Gastrocnemius medialis (tissue), 4 donors: ENCODE measurements at regions not wholly inside any gene's neighbourhood (a gene's known extent, or its start where the extent isn't known, plus 50 kb on each side); places are given as distances from the start of the nearest gene placed in this dataset.

Source experiments
- ATAC-seq, 2 donors: fragments of 150-250 bp; one replicate each; pipeline ENCODE4 v1.9.1; 2016
- DNase-seq, 2 donors: peaks; one replicate each; pipeline ENCODE4 v3.0.0-alpha.2; 2019
- H3K27ac ChIP-seq, 4 donors: fragments of 200-600 bp; sonication (generic); 1 replicate in 1 of 4; 2 replicates in 3 of 4; pipeline ENCODE4 v1.5.1; 2016 to 2018; ENCODE audit warnings: mild to moderate bottlenecking in 2 of 4, moderate library complexity in 1 of 4
- H3K27me3 ChIP-seq, 3 donors: fragments of 200-600 bp; sonication (generic) in 2 of 3; 1 replicate in 1 of 3; 2 replicates in 2 of 3; pipeline versions ENCODE4 v1.5.1 to v1.6.0; 2016 to 2019; ENCODE audit warnings: mild to moderate bottlenecking in 1 of 3, moderate library complexity in 1 of 3
- H3K36me3 ChIP-seq, 2 donors: fragments of 200-600 bp; sonication (generic) in 1 of 2; one replicate each; pipeline ENCODE4 v1.5.1; 2017 to 2018
- H3K4me1 ChIP-seq, 2 donors: fragments of 200-600 bp; sonication (generic) in 1 of 2; one replicate each; pipeline ENCODE4 v1.5.1; 2016 to 2017; ENCODE audit warnings: mild to moderate bottlenecking in 2 of 2
- H3K4me3 ChIP-seq, 4 donors: fragments of 200-600 bp; sonication (generic) in 3 of 4; 1 replicate in 1 of 4; 2 replicates in 3 of 4; pipeline ENCODE4 v1.5.1; 2016 to 2019; ENCODE audit warnings: mild to moderate bottlenecking in 2 of 4
- H3K9me3 ChIP-seq, 3 donors: fragments of 200-600 bp; sonication (generic) in 2 of 3; 1 replicate in 1 of 3; 2 replicates in 2 of 3; pipeline ENCODE4 v1.5.1; 2016 to 2019
- CTCF ChIP-seq, 5 experiments: fragments of 450-650 bp in 3 of 5; fragments of 200-600 bp in 2 of 5; sonication (generic) in 2 of 5; IDR thresholded peaks in 4 of 5; conservative IDR thresholded peaks in 1 of 5; 1 replicate in 4 of 5; 2 replicates in 1 of 5; pipeline ENCODE4 v1.5.1; 2016 to 2019; ENCODE audit warnings: antibody characterized with exemption in 5 of 5, mild to moderate bottlenecking in 3 of 5, moderate library complexity in 3 of 5
- POLR2A ChIP-seq, 2 donors: fragments of 450-650 bp; IDR thresholded peaks; one replicate each; pipeline ENCODE4 v1.6.1; 2017; ENCODE audit warnings: antibody characterized with exemption in 2 of 2, mild to moderate bottlenecking in 2 of 2, moderate library complexity in 2 of 2
- in situ Hi-C, 4 donors: fragments of 200-750 bp; cut with MboI; loops; one replicate each; pipeline versions ENCODE4 v1.15.0 to v1.8.0; 2017; ENCODE audit warnings: low sequenced_read_pairs in 4 of 4
- intact Hi-C: fragments of 100-400 bp; cut with DNase I; formaldehyde crosslinking; loops from one replicate; pipeline ENCODE4 v1.15.1; 2023; ENCODE audit warnings: low total_unique reads

- H3K36me3 ChIP-seq: no peaks in the 10 kb centered on the region
- intact Hi-C loops (no loop called here), in situ Hi-C loops (no loop called here)
- no peak for ATAC-seq
- H3K27me3 ChIP-seq: no peaks in the 10 kb centered on the region
- no peaks in the 10 kb centered on the region for H3K9me3 ChIP-seq
- no peak for TF ChIP-seq CTCF (IDR thresholded peaks at IDR 0.05 in 4 of 5, conservative IDR thresholded peaks at IDR 0.05 in 1 of 5)
- no peak for TF ChIP-seq POLR2A (IDR thresholded peaks at IDR 0.05)
- no peak overlapping the region for H3K4me3 ChIP-seq
- H3K4me1 ChIP-seq: no peaks in the 10 kb centered on the region
- no peak overlapping the region for H3K27ac ChIP-seq
- DNase-seq: no peak
These were observed 821.6 kb downstream of the PDCD6IP start for GRCh38 chr3:34619990-34620389.

DNA sequence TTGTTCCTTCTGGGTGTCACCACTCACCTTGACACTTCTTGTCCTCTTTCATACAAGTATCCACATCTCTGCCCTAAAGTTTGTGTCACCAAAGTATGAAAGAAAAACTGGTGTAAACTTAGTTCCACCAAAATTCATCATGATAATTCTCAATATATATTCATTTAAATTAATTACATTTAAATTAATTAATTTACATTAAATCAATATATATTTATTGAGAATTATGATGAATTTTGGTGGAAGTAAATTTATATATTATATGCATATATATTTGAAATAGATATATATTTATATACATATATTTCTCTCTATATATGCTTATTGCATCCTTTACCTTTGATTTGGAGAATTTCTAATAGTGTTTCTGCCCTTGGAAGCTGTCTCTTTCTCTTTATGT, 828.3 kb downstream of the PDCD6IP start:
- TF ChIP-seq CTCF (IDR thresholded peaks at IDR 0.05 in 4 of 5, conservative IDR thresholded peaks at IDR 0.05 in 1 of 5): no peak
- no peak for TF ChIP-seq POLR2A (IDR thresholded peaks at IDR 0.05)
- H3K36me3 ChIP-seq: no peaks in the 10 kb centered on the region
- in situ Hi-C loops (no loop called here), intact Hi-C loops (no loop called here)
- no peaks in the 10 kb centered on the region for H3K27me3 ChIP-seq
- DNase-seq (no peak), ATAC-seq (no peak)
- H3K27ac ChIP-seq: no peak overlapping the region
- H3K9me3 ChIP-seq: no peaks in the 10 kb centered on the region
- no peaks in the 10 kb centered on the region for H3K4me1 ChIP-seq
- H3K4me3 ChIP-seq: no peak overlapping the region

- in situ Hi-C loops: no loop called here
- Histone ChIP-seq H3K4me3 (no peak overlapping the region), H3K27me3 (no peaks in the 10 kb centered on the region), H3K9me3 (no peaks in the 10 kb centered on the region), H3K36me3 (no peaks in the 10 kb centered on the region), H3K4me1 (no peaks in the 10 kb centered on the region), H3K27ac (no peak overlapping the region)
- intact Hi-C loops: no loop called here
- TF ChIP-seq POLR2A (IDR thresholded peaks at IDR 0.05) (no peak), CTCF (IDR thresholded peaks at IDR 0.05 in 4 of 5, conservative IDR thresholded peaks at IDR 0.05 in 1 of 5) (no peak)
- ATAC-seq: no peak
- DNase-seq: no peak
These were observed 836.5 kb downstream of the PDCD6IP start for GRCh38 chr3:34634939-34635338.

GRCh38 chr3:34635352-34635850, 837.0 kb downstream of the PDCD6IP start:
- Histone ChIP-seq H3K36me3 (no peaks in the 10 kb centered on the region), H3K9me3 (no peaks in the 10 kb centered on the region), H3K27ac (no peak overlapping the region), H3K4me3 (no peak overlapping the region), H3K4me1 (no peaks in the 10 kb centered on the region), H3K27me3 (no peaks in the 10 kb centered on the region)
- in situ Hi-C loops (no loop called here), intact Hi-C loops (no loop called here)
- ATAC-seq (no peak), DNase-seq (no peak)
- TF ChIP-seq CTCF (IDR thresholded peaks at IDR 0.05 in 4 of 5, conservative IDR thresholded peaks at IDR 0.05 in 1 of 5) (no peak), POLR2A (IDR thresholded peaks at IDR 0.05) (no peak)

GRCh38 chr3:34646911-34647460, 848.6 kb downstream of the PDCD6IP start:
- Histone ChIP-seq H3K27ac (no peak overlapping the region), H3K36me3 (no peaks in the 10 kb centered on the region), H3K4me3 (no peak overlapping the region), H3K27me3 (no peaks in the 10 kb centered on the region), H3K9me3 (no peaks in the 10 kb centered on the region), H3K4me1 (no peaks in the 10 kb centered on the region)
- no peak for DNase-seq
- ATAC-seq: no peak
- intact Hi-C loops: no loop called here
- no peak for TF ChIP-seq POLR2A (IDR thresholded peaks at IDR 0.05)
- no peak for TF ChIP-seq CTCF (IDR thresholded peaks at IDR 0.05 in 4 of 5, conservative IDR thresholded peaks at IDR 0.05 in 1 of 5)
- in situ Hi-C loops: no loop called here
